Smooth muscle cell (in vitro differentiated cells): ENCODE measurements at regions not wholly inside any gene's neighbourhood (a gene's known extent, or its start where the extent isn't known, plus 50 kb on each side); places are given as distances from the start of the nearest gene placed in this dataset.

Experiments
- DNase-seq: peaks from one replicate; lab custom pipeline; 2025; ENCODE audit not compliant: unreplicated experiment; lab: John Stamatoyannopoulos, UW
- H2AFZ ChIP-seq: fragments of 200-600 bp; sonication (generic); 2 replicates; pipeline ENCODE4 v1.6.0; 2016; ENCODE audit warnings: antibody characterized with exemption, low read depth, mild to moderate bottlenecking
- H3F3A ChIP-seq: fragments of 200-600 bp; sonication (generic); 2 replicates; pipeline ENCODE4 v1.6.0; 2017; ENCODE audit warnings: antibody characterized with exemption, low read depth
- H3K27ac ChIP-seq: fragments of 200-600 bp; sonication (generic); 2 replicates; pipeline ENCODE4 v1.5.1; 2016; ENCODE audit warnings: low read depth, mild to moderate bottlenecking
- H3K27me3 ChIP-seq: fragments of 200-600 bp; sonication (generic); 2 replicates; pipeline ENCODE4 v1.6.1; 2016; ENCODE audit warnings: low read depth, mild to moderate bottlenecking
- H3K36me3 ChIP-seq: fragments of 200-600 bp; sonication (generic); 2 replicates; pipeline ENCODE4 v1.5.1; 2016; ENCODE audit warnings: low read depth
- H3K4me1 ChIP-seq: fragments of 200-600 bp; sonication (generic); 2 replicates; pipeline ENCODE4 v1.5.1; 2016; ENCODE audit warnings: low read depth
- H3K4me2 ChIP-seq: fragments of 200-600 bp; sonication (generic); 2 replicates; pipeline ENCODE4 v1.6.0; 2016; ENCODE audit warnings: mild to moderate bottlenecking
- H3K4me3 ChIP-seq: fragments of 200-600 bp; sonication (generic); 2 replicates; pipeline ENCODE4 v1.5.1; 2016; ENCODE audit warnings: mild to moderate bottlenecking
- H3K79me2 ChIP-seq: fragments of 200-600 bp; sonication (generic); 2 replicates; pipeline ENCODE4 v1.6.0; 2016; ENCODE audit warnings: low read depth, mild to moderate bottlenecking
- H3K9ac ChIP-seq: fragments of 200-600 bp; sonication (generic); 2 replicates; pipeline ENCODE4 v1.6.0; 2016; ENCODE audit warnings: low read depth
- H3K9me3 ChIP-seq: fragments of 200-600 bp; sonication (generic); replicated peaks from 2 replicates; pipeline ENCODE4 v1.5.1; 2016; ENCODE audit warnings: low read depth
- H4K20me1 ChIP-seq: fragments of 200-600 bp; sonication (generic); 2 replicates; pipeline ENCODE4 v1.6.0; 2016; ENCODE audit warnings: low read depth
- CTCF ChIP-seq: fragments of 200-600 bp; sonication (generic); IDR thresholded peaks from 2 replicates; pipeline ENCODE4 v1.5.1; 2017; ENCODE audit warnings: borderline replicate concordance, mild to moderate bottlenecking, antibody characterized with exemption; ENCODE audit not compliant: insufficient read depth, poor library complexity, severe bottlenecking
- WGBS: methylation state at CpG from one replicate; pipeline ENCODE4 v1.1.7; 2016; ENCODE audit warnings: low lambda C conversion rate; 5-methylcytosine and 5-hydroxymethylcytosine counted together

GRCh38 chr2:55811048-55811447 is 112.5 kb downstream of the EFEMP1 start:
- Histone ChIP-seq H3K4me3 (no peak overlapping the region), H3K4me1 (no peaks in the 10 kb centered on the region), H3K4me2 (no peak overlapping the region), H3K27me3 (no peaks in the 10 kb centered on the region), H3F3A (no peaks in the 10 kb centered on the region), H3K27ac (no peak overlapping the region), H3K9ac (no peak overlapping the region), H3K9me3 (no peaks in the 10 kb centered on the region), H4K20me1 (no peaks in the 10 kb centered on the region), H3K36me3 (no peaks in the 10 kb centered on the region), H3K79me2 (no peaks in the 10 kb centered on the region), H2AFZ (no peak overlapping the region)
- no peak for TF ChIP-seq CTCF
- no peak for DNase-seq

- no peak overlapping the region for H3K4me3 ChIP-seq
- H3K36me3 ChIP-seq = no peaks in the 10 kb centered on the region
- H3K27ac ChIP-seq = no peak overlapping the region
- no peaks in the 10 kb centered on the region for H4K20me1 ChIP-seq
- no peaks in the 10 kb centered on the region for H3F3A ChIP-seq
- no peaks in the 10 kb centered on the region for H3K4me1 ChIP-seq
- no peak for DNase-seq
- 96% methylated on average over 3 of the region's 3 CpGs for WGBS
- H2AFZ ChIP-seq = no peak overlapping the region
- H3K79me2 ChIP-seq = no peaks in the 10 kb centered on the region
- no peak overlapping the region for H3K4me2 ChIP-seq
- TF ChIP-seq CTCF = no peak
- H3K27me3 ChIP-seq = no peaks in the 10 kb centered on the region
- no peaks in the 10 kb centered on the region for H3K9me3 ChIP-seq
- no peak overlapping the region for H3K9ac ChIP-seq
Measured at GRCh38 chr2:55810622-55811020, 113.0 kb downstream of the EFEMP1 start.

- Histone ChIP-seq H4K20me1 (no peaks in the 10 kb centered on the region), H3K27me3 (no peaks in the 10 kb centered on the region), H3K4me2 (no peak overlapping the region), H2AFZ (no peak overlapping the region), H3F3A (no peaks in the 10 kb centered on the region), H3K4me1 (no peaks in the 10 kb centered on the region), H3K36me3 (no peaks in the 10 kb centered on the region), H3K27ac (no peak overlapping the region), H3K4me3 (no peak overlapping the region), H3K9ac (no peak overlapping the region), H3K79me2 (no peaks in the 10 kb centered on the region), H3K9me3 (no peaks in the 10 kb centered on the region)
- 77% methylated on average over 7 of the region's 7 CpGs for WGBS
- TF ChIP-seq CTCF = no peak
- no peak for DNase-seq
Measured at GRCh38 chr2:55809875-55810621, 113.5 kb downstream of the EFEMP1 start.

- no peak overlapping the region for H2AFZ ChIP-seq
- TF ChIP-seq CTCF = no peak
- no peaks in the 10 kb centered on the region for H3K79me2 ChIP-seq
- no peak overlapping the region for H3K4me2 ChIP-seq
- H3F3A ChIP-seq = no peaks in the 10 kb centered on the region
- no peaks in the 10 kb centered on the region for H3K36me3 ChIP-seq
- H3K9me3 ChIP-seq = no peaks in the 10 kb centered on the region
- H3K27me3 ChIP-seq = no peaks in the 10 kb centered on the region
- H3K4me1 ChIP-seq = peaks cover 5% of the 10 kb centered on the region
- no peak overlapping the region for H3K4me3 ChIP-seq
- 86% methylated on average over 2 of the region's 2 CpGs for WGBS
- DNase-seq = no peak
- no peak overlapping the region for H3K27ac ChIP-seq
- H3K9ac ChIP-seq = no peak overlapping the region
- no peaks in the 10 kb centered on the region for H4K20me1 ChIP-seq
Measured at GRCh38 chr2:55807900-55808299, 114.3 kb upstream of the PNPT1 start.
